NCI-H460 (cell line): ENCODE measurements at regions not wholly inside any gene's neighbourhood (a gene's known extent, or its start where the extent isn't known, plus 50 kb on each side); places are given as distances from the start of the nearest gene placed in this dataset.

ENCODE experiments used
- DNase-seq: peaks from one replicate; pipeline ENCODE4 v3.0.0-alpha.2; 2016; ENCODE audit warnings: low read depth; ENCODE audit errors: extremely low read depth

- no peak for DNase-seq
Observed at GRCh38 chr11:45449036-45449601, 163.0 kb upstream of the SYT13 start.

GRCh38 chr11:45448561-45448960 lies 162.4 kb upstream of the SYT13 start:
- no peak for DNase-seq

- no peak for DNase-seq
Observed at GRCh38 chr11:45446998-45447397, 160.9 kb upstream of the SYT13 start.

- no peak for DNase-seq
Observed at GRCh38 chr11:45446434-45446833, 160.3 kb upstream of the SYT13 start.

GRCh38 chr11:45444796-45445195 lies 158.7 kb upstream of the SYT13 start:
- no peak for DNase-seq

- DNase-seq: no peak
Observed at GRCh38 chr11:45440111-45440510, 154.0 kb upstream of the SYT13 start.

- DNase-seq: no peak
Observed at GRCh38 chr11:45436966-45437365, 150.8 kb upstream of the SYT13 start.

GRCh38 chr11:45436118-45436517 lies 150.0 kb upstream of the SYT13 start:
- no peak for DNase-seq

- DNase-seq: no peak
Observed at GRCh38 chr11:45435706-45436105, 149.6 kb upstream of the SYT13 start.

- no peak for DNase-seq
Observed at GRCh38 chr11:45432910-45433309, 146.8 kb upstream of the SYT13 start.

- no peak for DNase-seq
Observed at GRCh38 chr11:45432100-45432499, 146.0 kb upstream of the SYT13 start.

- DNase-seq: no peak
Observed at GRCh38 chr11:45431046-45432018, 145.2 kb upstream of the SYT13 start.

GRCh38 chr11:45430361-45430760 lies 144.2 kb upstream of the SYT13 start:
- no peak for DNase-seq

GRCh38 chr11:45429719-45430118 lies 143.6 kb upstream of the SYT13 start:
- no peak for DNase-seq

- no peak for DNase-seq
Observed at GRCh38 chr11:45428541-45429230, 142.5 kb upstream of the SYT13 start.

GRCh38 chr11:45428116-45428515 lies 142.0 kb upstream of the SYT13 start:
- DNase-seq: no peak

- DNase-seq: no peak
Observed at GRCh38 chr11:45424411-45425180, 138.5 kb upstream of the SYT13 start.

GRCh38 chr11:45423475-45424120 lies 137.5 kb upstream of the SYT13 start:
- no peak for DNase-seq

- no peak for DNase-seq
Observed at GRCh38 chr11:45423036-45423435, 136.9 kb upstream of the SYT13 start.

GRCh38 chr11:45414088-45414487 lies 127.9 kb upstream of the SYT13 start:
- no peak for DNase-seq
